ENCODE measurements at regions not wholly inside any gene's neighbourhood (a gene's known extent, or its start where the extent isn't known, plus 50 kb on each side); places are given as distances from the start of the nearest gene placed in this dataset.

- Histone ChIP-seq H3K27ac (ENCODE audit: low read depth in 1 of 2, low read length in 1 of 2) (peak overlapping the region in 1 of 2 donors; percentile 17), H3K27me3 (ENCODE audit: control insufficient read depth in 3 of 3, insufficient read depth in 3 of 3, low read length in 2 of 3) (no peaks in the 10 kb centered on the region), H3K9me3 (ENCODE audit: control insufficient read depth in 4 of 4, insufficient read depth in 3 of 4, low read length in 3 of 4) (no peaks in the 10 kb centered on the region), H3K4me3 (no peak overlapping the region), H3K36me3 (ENCODE audit: control insufficient read depth in 4 of 4, insufficient read depth in 4 of 4, low read length in 4 of 4) (no peaks in the 10 kb centered on the region), H3K9ac (ENCODE audit: insufficient read depth in 1 of 2, low read length in 2 of 2) (no peak overlapping the region), H3K4me1 (ENCODE audit: control insufficient read depth in 5 of 5, insufficient read depth in 5 of 5, low read length in 5 of 5) (peaks cover 0 to 16% (median 0%) of the 10 kb centered on the region in 5 donors)
- ATAC-seq (ENCODE audit: insufficient read depth, low FRiP score) = no peak
- peak in 2 of 3 donors; percentile 46 to 67 for DNase-seq
- TF ChIP-seq, protein P1, sequence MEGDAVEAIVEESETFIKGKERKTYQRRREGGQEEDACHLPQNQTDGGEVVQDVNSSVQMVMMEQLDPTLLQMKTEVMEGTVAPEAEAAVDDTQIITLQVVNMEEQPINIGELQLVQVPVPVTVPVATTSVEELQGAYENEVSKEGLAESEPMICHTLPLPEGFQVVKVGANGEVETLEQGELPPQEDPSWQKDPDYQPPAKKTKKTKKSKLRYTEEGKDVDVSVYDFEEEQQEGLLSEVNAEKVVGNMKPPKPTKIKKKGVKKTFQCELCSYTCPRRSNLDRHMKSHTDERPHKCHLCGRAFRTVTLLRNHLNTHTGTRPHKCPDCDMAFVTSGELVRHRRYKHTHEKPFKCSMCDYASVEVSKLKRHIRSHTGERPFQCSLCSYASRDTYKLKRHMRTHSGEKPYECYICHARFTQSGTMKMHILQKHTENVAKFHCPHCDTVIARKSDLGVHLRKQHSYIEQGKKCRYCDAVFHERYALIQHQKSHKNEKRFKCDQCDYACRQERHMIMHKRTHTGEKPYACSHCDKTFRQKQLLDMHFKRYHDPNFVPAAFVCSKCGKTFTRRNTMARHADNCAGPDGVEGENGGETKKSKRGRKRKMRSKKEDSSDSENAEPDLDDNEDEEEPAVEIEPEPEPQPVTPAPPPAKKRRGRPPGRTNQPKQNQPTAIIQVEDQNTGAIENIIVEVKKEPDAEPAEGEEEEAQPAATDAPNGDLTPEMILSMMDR (IDR thresholded peaks at IDR 0.05; ENCODE audit: control extremely low read depth, extremely low read depth) = no peak
- 24 to 34% methylated on average over 6 of the region's 6 CpGs for WGBS, 2 donors
Observed at GRCh38 chr10:128908099-128908498, 558.9 kb upstream of the MGMT start.

GRCh38 chr10:128908499-128908898 lies 558.5 kb upstream of the MGMT start:
- 62 to 76% methylated on average over 4 of the region's 4 CpGs for WGBS, 2 donors
- ATAC-seq (ENCODE audit: insufficient read depth, low FRiP score) (no peak), DNase-seq (no peak)
- Histone ChIP-seq H3K27me3 (ENCODE audit: control insufficient read depth in 3 of 3, insufficient read depth in 3 of 3, low read length in 2 of 3) (no peaks in the 10 kb centered on the region), H3K4me1 (ENCODE audit: control insufficient read depth in 5 of 5, insufficient read depth in 5 of 5, low read length in 5 of 5) (peaks cover 0 to 16% (median 0%) of the 10 kb centered on the region in 5 donors), H3K9ac (ENCODE audit: insufficient read depth in 1 of 2, low read length in 2 of 2) (no peak overlapping the region), H3K9me3 (ENCODE audit: control insufficient read depth in 4 of 4, insufficient read depth in 3 of 4, low read length in 3 of 4) (no peaks in the 10 kb centered on the region), H3K36me3 (ENCODE audit: control insufficient read depth in 4 of 4, insufficient read depth in 4 of 4, low read length in 4 of 4) (no peaks in the 10 kb centered on the region), H3K4me3 (no peak overlapping the region), H3K27ac (ENCODE audit: low read depth in 1 of 2, low read length in 1 of 2) (no peak overlapping the region)
- TF ChIP-seq, protein P1 (IDR thresholded peaks at IDR 0.05; ENCODE audit: control extremely low read depth, extremely low read depth) = no peak

GRCh38 chr10:128912568-128913311 lies 554.3 kb upstream of the MGMT start:
- no peaks in the 10 kb centered on the region for H3K27me3 ChIP-seq (ENCODE audit: control insufficient read depth in 3 of 3, insufficient read depth in 3 of 3, low read length in 2 of 3)
- 73 to 83% methylated on average over 6 of the region's 6 CpGs for WGBS, 2 donors
- no peaks in the 10 kb centered on the region for H3K36me3 ChIP-seq (ENCODE audit: control insufficient read depth in 4 of 4, insufficient read depth in 4 of 4, low read length in 4 of 4)
- peaks cover 0 to 1% (median 0%) of the 10 kb centered on the region in 4 donors for H3K9me3 ChIP-seq (ENCODE audit: control insufficient read depth in 4 of 4, insufficient read depth in 3 of 4, low read length in 3 of 4)
- no peak overlapping the region for H3K9ac ChIP-seq (ENCODE audit: insufficient read depth in 1 of 2, low read length in 2 of 2)
- DNase-seq (no peak), ATAC-seq (ENCODE audit: insufficient read depth, low FRiP score) (no peak)
- TF ChIP-seq, protein P1 (IDR thresholded peaks at IDR 0.05; ENCODE audit: control extremely low read depth, extremely low read depth) = no peak
- H3K27ac ChIP-seq (ENCODE audit: low read depth in 1 of 2, low read length in 1 of 2) = no peak overlapping the region
- no peak overlapping the region for H3K4me3 ChIP-seq
- peaks cover 0 to 7% (median 0%) of the 10 kb centered on the region in 5 donors for H3K4me1 ChIP-seq (ENCODE audit: control insufficient read depth in 5 of 5, insufficient read depth in 5 of 5, low read length in 5 of 5)

All from lung (tissue), 11 donors.